GM21737 (cell line): ENCODE measurements at regions not wholly inside any gene's neighbourhood (a gene's known extent, or its start where the extent isn't known, plus 50 kb on each side); places are given as distances from the start of the nearest gene placed in this dataset.
"Not testable (repeated sequence)": the region's sequence is repeated elsewhere in the genome, so short reads cannot be mapped to it uniquely, and the experiment has no call there.

Experiments used
- ATAC-seq: cut with Tn5 transposase; IDR thresholded peaks from one replicate; pipeline ENCODE4 v1.9.1; 2021; ENCODE audit warnings: mild to moderate bottlenecking, moderate library complexity; ENCODE audit not compliant: unreplicated experiment

DNA sequence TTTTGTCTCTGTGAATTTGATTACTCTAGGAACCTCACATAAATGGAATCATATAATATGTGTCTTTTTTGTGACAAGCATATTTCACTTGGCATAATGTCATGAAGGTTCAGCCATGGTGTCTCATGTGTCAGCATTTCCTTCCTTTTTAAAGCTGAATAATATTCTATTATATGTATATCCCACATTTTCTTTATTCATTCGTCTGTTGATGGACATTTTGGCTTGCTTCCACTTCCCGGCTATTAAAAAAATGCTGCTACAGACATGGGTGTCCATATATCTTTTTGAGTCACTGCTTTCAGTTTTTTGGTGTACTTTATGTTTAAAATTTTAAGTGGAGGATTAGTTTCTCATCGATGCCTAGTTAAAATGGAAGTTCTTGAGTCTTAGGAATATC, 59.8 kb upstream of the C5orf63 start:
- ATAC-seq = no peak

DNA sequence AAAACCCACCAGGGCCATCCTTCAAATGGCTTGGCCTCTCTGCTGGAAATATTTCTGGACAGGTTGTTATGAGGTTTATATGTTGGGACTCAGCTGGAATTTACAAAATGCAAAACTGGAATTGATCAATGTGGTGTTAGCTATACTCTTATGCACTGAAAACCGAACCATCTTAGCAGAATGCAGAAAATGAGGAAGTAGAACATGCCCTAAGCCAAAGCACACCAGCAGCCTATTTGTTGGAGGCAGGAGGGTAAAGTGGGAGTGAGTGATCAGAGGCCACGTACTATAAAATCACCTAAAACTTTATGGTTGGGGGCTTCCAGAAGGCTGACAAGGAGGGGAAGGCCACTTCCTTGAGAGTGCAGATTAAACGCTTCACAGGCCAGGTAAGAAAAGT, 63.6 kb upstream of the C5orf63 start:
- no peak for ATAC-seq

DNA sequence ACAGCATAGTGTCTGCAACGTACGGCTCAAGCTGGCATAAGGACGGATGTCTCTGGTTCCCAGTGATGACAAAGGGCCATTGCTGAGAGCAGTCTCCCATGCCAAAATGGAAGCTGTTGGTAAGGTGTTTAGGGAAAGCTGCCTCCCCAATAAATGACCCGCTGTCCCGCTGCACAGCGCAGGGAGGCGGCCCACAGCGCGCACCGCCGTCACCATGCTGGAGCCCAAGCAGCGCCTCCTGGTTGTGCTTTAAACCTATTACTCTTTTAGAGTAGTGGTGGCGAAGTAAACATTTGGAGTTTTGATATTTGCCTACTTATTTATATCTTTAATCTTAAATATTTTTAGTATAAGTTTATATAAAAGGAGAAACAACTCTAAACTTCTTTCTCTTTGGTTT, 70.4 kb upstream of the C5orf63 start:
- ATAC-seq = no peak

DNA sequence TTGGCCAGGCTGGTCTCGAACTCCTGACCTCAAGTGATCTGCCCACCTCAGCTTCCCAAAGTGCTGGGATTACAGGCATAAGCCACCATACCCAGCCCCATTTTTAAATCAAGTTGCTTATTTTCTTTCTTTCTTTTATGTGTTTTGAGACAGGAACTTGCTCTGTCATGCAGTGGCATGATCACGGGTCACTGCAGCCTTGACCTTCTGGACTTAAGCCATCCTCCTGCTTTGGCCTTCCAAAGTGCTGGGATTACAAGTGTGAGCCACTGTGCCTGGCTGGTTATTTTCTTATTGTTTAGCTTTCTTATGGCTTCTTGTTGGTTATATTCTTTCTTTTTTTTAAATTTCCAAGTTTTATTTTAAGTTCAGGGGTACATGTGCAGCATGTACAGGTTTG, 79.7 kb upstream of the C5orf63 start:
- no peak for ATAC-seq

DNA sequence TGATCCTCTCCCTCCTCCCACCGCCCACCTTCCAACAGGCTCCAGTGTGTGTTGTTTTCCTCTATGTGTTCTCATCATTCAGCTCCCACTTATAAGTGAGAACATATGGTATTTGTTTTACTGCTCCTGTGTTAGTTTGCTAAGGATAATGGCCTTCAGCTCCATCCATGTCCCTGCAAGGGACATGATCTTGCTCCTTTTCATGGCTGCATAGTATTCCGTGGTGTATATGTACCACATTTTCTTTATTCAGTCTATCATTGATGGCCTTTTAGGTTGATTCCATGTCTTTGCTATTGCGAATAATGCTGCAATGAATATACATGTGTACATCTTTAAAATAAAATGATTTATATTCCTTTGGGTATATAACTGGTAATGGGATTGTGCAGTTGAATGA, 80.2 kb upstream of the C5orf63 start:
- no peak for ATAC-seq

DNA sequence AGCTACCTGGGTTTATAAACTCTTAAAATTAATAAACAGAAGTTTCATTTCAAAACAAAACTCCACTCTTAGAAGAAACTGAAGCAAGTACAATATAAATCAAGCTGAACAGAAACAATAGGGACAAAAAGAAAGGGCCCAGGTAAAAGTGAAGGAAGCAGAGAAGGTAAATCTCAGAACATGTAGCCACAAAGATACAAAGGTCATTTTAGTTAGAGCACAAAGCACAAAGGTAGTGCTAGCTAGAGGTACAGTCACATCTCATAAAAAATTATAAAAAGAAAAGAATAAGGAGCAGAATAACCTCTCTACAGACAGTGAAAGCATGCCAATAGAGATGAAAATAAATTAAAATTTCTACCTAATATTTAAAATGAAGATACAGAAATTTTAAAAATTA, 90.4 kb upstream of the C5orf63 start:
- ATAC-seq = no peak

DNA sequence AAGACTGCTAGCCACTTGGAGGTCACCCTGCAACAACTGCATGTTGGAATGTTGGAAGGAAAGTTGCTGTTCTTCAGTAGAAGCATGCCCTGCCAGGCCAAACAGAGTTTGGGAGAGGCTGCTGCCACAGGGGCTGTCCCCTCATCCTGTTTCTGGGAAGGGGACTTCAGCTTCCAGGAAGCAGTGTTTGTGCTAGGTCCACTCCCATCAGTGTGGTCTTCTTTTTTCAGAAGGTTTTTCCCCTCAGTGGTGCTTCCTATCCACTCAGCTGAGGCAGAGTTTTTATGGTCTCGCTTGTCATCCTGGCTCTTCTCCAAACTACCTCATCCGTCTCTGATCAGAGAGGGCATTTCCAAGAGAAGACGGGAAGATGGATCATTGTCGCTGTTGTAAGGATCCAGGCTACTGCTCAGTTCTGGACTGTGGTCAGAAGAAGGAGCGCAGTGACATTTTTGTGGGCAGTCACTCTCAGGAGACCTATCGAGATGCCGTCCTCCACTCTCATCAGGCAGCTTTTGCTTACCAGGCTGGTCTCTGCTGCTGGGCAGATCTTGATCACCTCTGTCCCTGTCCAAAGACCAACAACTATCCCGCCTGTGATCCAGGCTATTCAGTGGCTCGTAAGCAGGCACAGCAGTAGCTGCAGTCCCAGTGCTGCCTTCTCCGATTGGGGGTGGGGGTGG, 97.8 kb upstream of the C5orf63 start:
- ATAC-seq = no peak

DNA sequence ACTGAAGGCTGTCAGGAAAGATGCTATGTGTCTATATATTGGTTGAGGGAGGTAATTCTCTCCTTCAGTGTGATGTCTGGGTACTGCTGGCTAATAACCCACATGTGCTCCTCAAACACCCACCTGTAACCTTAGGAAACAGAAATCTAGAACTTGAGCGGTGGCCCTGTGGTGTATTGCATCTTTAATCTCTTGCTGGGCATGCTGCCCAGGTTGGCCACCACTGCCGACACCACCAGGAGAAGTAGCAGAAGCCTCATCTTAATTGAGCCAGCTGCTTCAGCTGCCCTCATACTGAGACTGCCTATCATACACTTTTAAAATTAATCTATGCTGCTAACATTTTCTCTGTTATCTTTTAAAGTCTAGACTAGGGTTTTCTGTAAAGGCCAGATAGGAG, 103.5 kb upstream of the C5orf63 start:
- ATAC-seq = no peak

DNA sequence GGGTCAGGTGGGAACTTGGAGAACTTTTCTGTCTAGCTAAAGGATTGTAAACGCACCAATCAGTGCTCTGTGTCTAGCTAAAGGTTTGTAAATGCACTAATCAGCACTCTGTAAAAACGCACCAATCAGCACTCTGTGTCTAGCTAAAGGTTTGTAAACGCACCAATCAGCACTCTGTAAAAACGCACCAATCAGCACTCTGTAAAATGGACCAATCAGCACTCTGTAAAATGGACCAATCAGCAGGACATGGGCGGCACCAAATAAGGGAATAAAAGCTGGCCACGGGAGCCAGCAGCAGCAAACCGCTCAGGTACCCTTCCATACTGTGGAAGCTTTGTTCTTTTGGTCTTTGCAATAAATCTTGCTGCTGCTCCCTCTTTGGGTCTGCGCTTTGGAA, 108.0 kb upstream of the MEGF10 start:
- not testable (repeated sequence) for ATAC-seq

DNA sequence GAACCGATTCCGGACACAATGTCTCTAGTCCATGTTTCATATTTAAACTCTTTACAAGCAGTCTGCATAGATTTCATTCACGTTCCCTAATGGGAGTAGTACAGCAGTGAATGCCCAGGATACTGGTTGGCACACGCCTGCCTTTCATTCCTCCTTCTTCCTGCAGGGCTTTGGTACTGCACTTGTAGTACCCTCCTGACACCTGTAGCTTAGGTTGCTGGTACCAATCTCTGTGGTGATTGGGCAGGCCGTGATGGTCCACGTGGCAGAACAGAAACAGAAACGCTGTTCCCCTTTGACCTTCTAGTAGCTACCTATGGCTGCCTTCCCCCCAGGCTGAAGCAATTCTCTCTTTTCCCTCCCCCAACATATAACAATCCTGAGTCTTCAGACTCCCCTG, 107.3 kb upstream of the MEGF10 start:
- no peak for ATAC-seq

DNA sequence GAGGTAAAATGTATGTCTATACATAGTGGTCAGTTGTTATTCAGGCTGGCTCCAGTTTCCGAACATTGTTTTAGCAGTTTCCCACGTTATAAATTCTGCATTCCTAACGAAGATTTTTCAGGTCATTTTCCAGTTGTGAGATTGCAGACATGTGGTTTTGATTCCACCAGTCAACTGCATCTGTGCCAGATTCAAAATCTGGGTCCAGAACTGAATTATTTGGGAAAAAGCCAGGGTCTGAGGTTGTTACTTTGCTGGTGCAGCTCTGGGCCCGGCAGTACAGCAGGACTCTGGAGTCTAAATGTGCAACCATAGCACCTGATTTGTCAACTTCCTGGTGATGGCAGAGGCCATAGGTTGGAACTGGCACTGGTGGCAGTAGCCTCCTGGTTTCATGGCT, 105.7 kb upstream of the MEGF10 start:
- ATAC-seq = no peak

DNA sequence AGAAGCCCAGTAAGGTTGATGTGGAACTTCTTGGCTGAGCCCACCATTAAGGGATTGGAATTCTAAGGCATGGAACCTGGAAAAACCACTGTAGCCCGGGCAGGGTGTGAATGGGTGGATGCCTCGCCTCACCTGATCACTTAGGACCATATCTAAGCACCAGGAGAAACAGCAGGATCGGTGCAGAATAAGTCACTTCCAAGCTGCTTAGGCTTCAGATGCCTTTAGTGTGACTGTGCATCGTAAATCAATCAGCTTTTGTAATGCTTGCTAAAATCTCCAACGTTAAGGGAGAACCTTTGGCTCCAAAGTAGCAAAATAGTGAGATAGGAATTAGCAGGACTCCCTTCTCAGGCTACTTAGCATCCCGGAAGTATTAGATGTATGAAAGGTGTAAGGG, 103.9 kb upstream of the MEGF10 start:
- ATAC-seq = no peak

DNA sequence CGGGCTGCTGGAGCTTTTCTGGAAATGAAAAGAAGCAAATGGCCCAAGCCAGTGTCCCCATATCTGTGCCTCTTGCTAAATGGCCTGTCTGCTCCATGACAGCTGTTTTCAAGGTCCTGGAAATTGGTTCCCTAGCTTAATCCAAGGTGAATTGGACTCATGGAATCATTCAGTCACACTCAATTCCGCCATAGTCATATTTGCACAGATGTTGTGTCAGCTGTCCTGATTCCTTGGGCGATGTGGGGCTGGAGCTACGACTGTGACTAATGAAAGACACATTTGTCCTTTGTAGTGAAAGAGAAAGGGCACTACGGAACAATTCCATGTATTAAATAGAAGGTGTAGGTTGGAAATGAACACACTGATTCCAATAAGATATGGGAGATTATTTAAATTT, 102.9 kb upstream of the MEGF10 start:
- no peak for ATAC-seq

DNA sequence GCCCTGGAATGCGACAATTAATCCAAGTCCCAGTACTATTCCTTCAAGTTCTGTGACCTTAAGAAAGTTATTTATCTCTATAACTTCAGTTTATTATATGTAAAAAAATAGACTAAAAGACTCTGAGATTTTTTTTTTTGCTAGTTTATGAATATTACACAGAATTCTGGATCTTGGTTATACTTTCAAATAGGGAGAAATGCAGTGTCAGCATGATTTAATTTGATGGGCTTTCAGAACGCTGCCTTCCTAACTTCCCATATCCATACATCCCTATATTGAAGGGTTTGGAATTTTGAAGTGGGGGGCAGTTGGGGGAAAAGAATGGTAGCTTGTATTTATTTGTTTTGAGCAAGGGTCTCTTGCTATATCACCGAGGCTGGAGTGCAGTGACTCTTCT, 98.4 kb upstream of the MEGF10 start:
- no peak for ATAC-seq

DNA sequence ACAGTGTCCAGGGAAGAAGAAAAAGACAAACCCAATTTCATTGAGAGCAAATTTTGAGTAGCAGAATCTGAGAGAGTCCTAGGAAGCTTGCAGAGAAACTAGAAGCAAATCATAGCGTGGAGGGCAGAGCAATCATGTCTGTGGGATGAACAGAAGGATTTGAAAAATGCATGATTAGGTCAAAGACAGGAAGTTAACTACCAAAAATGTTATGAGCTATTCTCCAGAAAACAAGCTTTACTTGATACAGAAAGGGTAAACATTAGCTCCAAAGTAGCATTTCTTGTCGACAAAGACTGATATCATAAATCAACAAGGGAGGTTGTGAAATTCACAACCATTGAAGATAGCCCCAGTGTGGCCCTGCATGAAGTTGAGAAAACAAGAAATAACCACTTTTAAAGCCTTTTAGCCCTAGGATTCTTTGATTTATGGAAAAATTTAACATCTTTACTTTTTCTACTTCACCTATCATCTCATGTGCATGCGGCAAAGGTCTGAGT, 97.7 kb upstream of the MEGF10 start:
- ATAC-seq = no peak

DNA sequence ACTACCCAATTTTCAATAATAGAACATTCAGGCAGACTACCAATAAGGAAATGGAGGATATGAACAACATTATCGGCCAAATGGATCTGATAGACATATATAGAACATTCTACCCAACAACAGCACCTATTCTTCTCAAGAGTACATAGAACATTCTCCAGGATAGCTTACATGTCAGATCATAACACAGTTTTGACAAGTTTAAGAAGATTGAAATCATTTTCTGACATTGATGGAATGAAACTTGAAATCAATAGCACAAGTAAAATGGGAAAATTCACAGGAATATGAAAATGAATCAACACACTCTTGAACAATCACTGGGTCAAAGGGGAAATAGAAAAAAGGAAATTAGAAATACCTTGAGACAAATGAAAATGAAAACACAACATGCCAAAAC, 94.6 kb upstream of the MEGF10 start:
- no peak for ATAC-seq

DNA sequence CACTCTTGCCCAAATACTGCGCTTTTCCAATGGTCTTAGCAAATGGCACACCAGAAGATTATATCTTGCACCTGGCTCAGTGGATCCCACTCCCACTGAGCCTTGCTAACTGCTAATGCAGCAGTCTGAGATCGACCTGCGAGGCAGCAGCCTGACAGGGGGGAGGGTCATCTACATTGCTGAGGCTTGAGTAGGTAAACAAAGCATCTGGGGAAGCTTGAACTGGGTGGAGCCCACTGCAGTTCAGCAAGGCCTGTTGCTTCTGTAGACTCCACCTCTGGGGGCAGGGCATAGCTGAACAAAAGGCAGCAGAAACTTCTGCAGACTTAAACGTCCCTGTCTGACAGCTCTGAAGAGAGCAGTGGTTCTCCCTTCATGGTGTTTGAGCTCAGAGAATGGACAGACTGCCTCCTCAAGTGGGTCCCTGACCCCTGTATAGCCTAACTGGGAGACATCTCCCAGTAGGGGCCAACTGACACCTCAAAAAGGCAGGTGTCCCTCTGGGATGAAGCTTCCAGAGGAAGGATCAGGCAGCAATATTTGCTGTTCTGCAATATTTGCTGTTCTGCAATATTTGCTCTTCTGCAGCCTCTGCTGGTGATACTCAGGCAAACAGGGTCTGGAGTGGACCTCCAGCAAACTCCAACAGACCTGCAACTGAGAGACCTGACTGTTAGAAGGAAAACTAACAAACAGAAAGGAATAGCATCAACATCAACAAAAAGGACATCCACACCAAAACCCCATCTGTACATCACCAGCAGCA, 93.0 kb upstream of the MEGF10 start:
- not testable (repeated sequence) for ATAC-seq

DNA sequence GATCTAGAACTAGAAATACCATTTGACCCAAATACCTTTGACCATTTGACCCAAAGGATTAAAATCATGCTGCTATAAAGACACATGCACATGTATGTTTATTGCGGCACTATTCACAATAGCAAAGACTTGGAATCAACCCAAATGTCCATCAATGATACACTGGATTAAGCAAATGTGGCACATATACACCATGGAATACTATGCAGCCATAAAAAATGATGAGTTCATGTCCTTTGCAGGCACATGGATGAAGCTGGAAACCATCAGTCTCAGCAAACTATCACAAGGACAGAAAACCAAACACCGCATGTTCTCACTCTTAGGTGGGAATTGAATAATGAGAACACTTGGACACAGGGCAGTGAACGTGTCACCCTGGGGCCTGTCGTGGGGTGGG, 87.9 kb upstream of the MEGF10 start:
- ATAC-seq = not testable (repeated sequence)

DNA sequence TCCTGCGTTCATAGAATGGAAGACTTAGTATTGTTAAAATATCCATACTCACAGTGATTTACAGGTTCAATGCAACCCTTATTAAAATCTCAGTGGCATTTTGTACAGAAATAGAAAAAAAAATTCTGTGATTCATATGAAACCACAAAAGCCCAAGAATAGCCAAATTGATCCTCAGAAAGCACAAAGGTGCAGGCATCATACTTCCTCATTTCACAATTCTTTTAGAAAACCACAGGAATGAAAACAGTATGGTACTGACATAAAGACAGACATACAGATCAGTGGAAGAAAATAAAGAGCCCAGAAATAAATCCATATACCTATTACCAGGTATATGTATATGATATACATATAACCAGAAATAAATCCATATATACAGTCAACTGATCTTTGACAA, 86.8 kb upstream of the MEGF10 start:
- no peak for ATAC-seq

DNA sequence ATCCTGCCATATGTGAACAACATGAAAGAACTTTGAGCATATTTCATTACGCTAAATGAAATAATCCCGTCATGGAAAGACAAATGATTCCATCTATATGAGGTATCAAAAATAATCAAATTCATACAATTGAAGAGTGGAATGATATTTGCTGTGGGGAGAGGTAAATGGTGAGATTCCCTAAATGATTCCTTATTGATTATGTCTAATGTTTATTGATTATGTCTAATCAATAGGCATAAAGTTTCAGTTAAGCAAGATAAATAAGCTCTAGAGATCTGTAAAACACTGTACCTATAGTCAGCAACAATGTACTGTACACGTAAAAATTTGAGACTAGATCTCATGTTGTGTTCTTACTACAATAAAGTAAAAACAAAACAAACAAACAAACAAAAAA, 85.4 kb upstream of the MEGF10 start:
- no peak for ATAC-seq

DNA sequence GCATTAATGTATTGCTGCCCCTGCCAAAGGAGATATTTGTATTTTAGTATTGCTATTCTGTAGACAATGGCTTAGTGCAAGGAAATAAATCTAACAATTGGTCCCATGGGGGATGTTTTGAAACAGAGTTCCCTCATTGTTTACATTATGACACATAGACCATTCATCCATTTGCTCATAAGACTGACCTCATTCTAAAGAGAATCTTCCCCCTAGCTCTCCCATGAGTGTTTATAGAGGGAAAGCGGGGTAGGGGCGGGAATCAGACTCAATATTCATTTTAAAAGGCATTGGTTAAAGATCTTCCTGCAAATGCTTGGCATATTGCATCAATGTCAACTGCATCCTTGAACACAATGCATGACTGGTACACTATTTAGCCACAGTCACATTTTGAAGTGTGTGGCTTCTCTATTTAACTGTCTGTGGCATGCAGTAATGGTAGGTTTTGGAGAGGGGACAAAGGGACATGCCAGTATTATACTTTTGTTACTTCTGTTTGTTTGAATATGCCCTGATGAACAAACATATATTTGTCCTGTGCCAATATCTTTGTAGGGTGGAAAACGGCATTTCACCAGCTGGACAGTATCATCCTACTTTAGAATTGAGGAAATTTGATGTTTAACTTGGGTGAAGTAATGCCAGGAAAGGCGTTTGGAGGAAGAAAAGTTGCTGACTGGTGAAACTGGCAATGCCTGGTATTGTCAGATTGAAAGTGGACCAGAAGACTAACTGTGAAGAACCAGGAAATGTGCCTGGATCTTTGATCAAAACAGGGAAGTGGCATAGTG, 84.1 kb upstream of the MEGF10 start:
- no peak for ATAC-seq

DNA sequence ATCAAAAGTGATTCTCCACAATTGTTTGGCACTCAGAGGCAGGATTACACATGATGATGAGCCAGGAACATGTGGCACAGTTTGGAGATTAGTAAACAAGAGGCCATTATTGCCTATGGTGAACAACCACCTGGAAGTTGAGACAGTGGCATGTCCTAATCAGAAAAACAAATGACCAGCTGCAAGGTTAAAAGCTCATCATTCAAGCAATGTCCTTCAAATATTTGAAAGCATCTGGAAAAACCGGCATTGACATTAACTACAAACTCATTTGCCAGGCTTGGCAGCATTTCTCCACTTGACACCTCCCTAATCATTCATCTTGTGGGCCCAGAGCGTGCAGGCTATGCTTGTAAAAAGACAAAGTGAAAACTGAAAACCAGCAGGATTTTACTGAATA, 80.6 kb upstream of the MEGF10 start:
- no peak for ATAC-seq
